Loucy (cell line): ENCODE measurements at regions not wholly inside any gene's neighbourhood (a gene's known extent, or its start where the extent isn't known, plus 50 kb on each side); places are given as distances from the start of the nearest gene placed in this dataset.

Source experiments
- H2AFZ ChIP-seq: fragments of 200-600 bp; sonication (generic); 2 replicates; pipeline ENCODE4 v1.6.0; 2016; ENCODE audit warnings: antibody characterized with exemption, mild to moderate bottlenecking, low read length, moderate library complexity
- H3F3A ChIP-seq: fragments of 200-600 bp; 2 replicates; pipeline ENCODE4 v1.6.0; 2016; ENCODE audit warnings: antibody characterized with exemption, low read depth, mild to moderate bottlenecking
- H3K27me3 ChIP-seq: fragments of 200-600 bp; sonication (generic); 2 replicates; pipeline ENCODE4 v1.6.1; 2014; ENCODE audit warnings: low read length, mild to moderate bottlenecking; ENCODE audit not compliant: insufficient read depth, poor library complexity, severe bottlenecking
- H3K36me3 ChIP-seq: fragments of 200-600 bp; sonication (generic); 2 replicates; pipeline ENCODE4 v1.6.1; 2016; ENCODE audit warnings: low read length; ENCODE audit not compliant: insufficient read depth
- H3K4me1 ChIP-seq: fragments of 200-600 bp; sonication (generic); 2 replicates; pipeline ENCODE4 v1.5.1; 2014; ENCODE audit warnings: low read length, mild to moderate bottlenecking; ENCODE audit not compliant: insufficient read depth, poor library complexity, severe bottlenecking
- H3K4me2 ChIP-seq: fragments of 200-600 bp; sonication (generic); 2 replicates; pipeline ENCODE4 v1.6.0; 2014; ENCODE audit warnings: antibody characterized with exemption, low read length, low read depth, mild to moderate bottlenecking; ENCODE audit not compliant: poor library complexity, severe bottlenecking
- H3K4me3 ChIP-seq: fragments of 200-600 bp; sonication (generic); 2 replicates; pipeline ENCODE4 v1.5.1; 2014; ENCODE audit warnings: low read length, mild to moderate bottlenecking, mixed read lengths; ENCODE audit not compliant: poor library complexity, severe bottlenecking
- H3K79me2 ChIP-seq: fragments of 200-600 bp; sonication (generic); 2 replicates; pipeline ENCODE4 v1.6.1; 2014; ENCODE audit warnings: low read length; ENCODE audit not compliant: insufficient read depth
- H3K9ac ChIP-seq: fragments of 200-600 bp; sonication (generic); 2 replicates; pipeline ENCODE4 v1.6.0; 2014; ENCODE audit warnings: mild to moderate bottlenecking, low read depth, low read length, moderate library complexity; ENCODE audit not compliant: poor library complexity, severe bottlenecking
- H3K9me2 ChIP-seq: fragments of 200-600 bp; sonication (generic); replicated peaks from 2 replicates; pipeline ENCODE4 v1.6.1; 2016; ENCODE audit warnings: low read depth, low read length, mixed read lengths
- H3K9me3 ChIP-seq: fragments of 200-600 bp; sonication (generic); 2 replicates; pipeline ENCODE4 v1.6.1; 2014; ENCODE audit warnings: mild to moderate bottlenecking, antibody characterized with exemption, low read length, low read depth; ENCODE audit not compliant: insufficient read depth
- H4K20me1 ChIP-seq: fragments of 200-600 bp; sonication (generic); 2 replicates; pipeline ENCODE4 v1.6.0; 2014; ENCODE audit warnings: antibody characterized with exemption, low read length, mild to moderate bottlenecking; ENCODE audit not compliant: insufficient read depth, poor library complexity, severe bottlenecking
- EZH2phosphoT487 ChIP-seq: fragments of 200-600 bp; IDR thresholded peaks from 2 replicates; pipeline ENCODE4 v1.6.1; 2018; ENCODE audit warnings: antibody characterized with exemption, mild to moderate bottlenecking, moderate library complexity, borderline replicate concordance
- TF ChIP-seq, protein P1 (sequence below): fragments of 200-600 bp; sonication (generic); conservative IDR thresholded peaks from 2 replicates; pipeline ENCODE4 v1.5.1; 2014; ENCODE audit warnings: mild to moderate bottlenecking, antibody characterized with exemption, low read length

DNA sequence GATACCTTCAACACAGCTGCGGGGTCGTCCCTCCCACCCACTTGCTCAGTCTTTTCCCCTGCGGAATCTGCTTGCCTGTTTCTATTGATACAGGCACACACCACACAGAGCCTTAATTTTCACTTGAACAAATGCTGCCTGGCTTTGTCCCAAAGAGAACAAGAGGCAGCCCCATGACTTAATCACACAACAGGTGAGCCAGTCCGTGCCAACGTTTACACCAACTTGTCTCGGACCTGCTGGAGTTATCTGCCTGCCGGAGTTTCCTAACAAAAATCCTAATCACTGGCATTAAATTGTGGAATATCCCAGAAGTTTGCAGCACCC, 186.8 kb upstream of the RREB1 start:
- no peaks in the 10 kb centered on the region for H3K79me2 ChIP-seq
- no peak overlapping the region for H3K4me2 ChIP-seq
- no peak overlapping the region for H3K9ac ChIP-seq
- no peaks in the 10 kb centered on the region for H3K27me3 ChIP-seq
- H3K36me3 ChIP-seq, result no peaks in the 10 kb centered on the region
- H4K20me1 ChIP-seq, result no peaks in the 10 kb centered on the region
- no peak overlapping the region for H2AFZ ChIP-seq
- H3K9me2 ChIP-seq, result no peaks in the 10 kb centered on the region
- H3K4me1 ChIP-seq, result no peaks in the 10 kb centered on the region
- no peak for TF ChIP-seq EZH2phosphoT487
- TF ChIP-seq, protein P1, sequence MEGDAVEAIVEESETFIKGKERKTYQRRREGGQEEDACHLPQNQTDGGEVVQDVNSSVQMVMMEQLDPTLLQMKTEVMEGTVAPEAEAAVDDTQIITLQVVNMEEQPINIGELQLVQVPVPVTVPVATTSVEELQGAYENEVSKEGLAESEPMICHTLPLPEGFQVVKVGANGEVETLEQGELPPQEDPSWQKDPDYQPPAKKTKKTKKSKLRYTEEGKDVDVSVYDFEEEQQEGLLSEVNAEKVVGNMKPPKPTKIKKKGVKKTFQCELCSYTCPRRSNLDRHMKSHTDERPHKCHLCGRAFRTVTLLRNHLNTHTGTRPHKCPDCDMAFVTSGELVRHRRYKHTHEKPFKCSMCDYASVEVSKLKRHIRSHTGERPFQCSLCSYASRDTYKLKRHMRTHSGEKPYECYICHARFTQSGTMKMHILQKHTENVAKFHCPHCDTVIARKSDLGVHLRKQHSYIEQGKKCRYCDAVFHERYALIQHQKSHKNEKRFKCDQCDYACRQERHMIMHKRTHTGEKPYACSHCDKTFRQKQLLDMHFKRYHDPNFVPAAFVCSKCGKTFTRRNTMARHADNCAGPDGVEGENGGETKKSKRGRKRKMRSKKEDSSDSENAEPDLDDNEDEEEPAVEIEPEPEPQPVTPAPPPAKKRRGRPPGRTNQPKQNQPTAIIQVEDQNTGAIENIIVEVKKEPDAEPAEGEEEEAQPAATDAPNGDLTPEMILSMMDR, result no peak
- H3F3A ChIP-seq, result no peaks in the 10 kb centered on the region
- no peaks in the 10 kb centered on the region for H3K9me3 ChIP-seq
- no peak overlapping the region for H3K4me3 ChIP-seq

DNA sequence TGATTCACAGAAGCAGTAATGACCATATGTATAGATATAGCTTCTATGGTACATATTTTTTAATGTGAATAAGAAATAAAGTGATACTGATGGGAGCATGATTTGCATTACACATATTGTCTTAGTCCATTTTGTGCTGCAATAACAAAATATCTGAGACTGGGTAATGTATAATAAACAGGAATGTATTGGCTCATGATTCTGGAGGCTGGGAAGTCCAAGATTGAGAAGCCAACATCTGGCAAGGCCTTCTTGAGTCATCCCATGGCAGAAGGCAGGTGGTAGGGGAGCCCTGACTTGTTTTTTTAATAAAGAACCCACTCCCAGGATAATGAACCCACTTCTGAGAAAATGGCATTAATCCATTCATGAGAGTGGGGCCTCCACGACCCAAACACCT, 185.6 kb upstream of the RREB1 start:
- Histone ChIP-seq H4K20me1 (no peaks in the 10 kb centered on the region), H3K9me3 (no peaks in the 10 kb centered on the region), H3K27me3 (no peaks in the 10 kb centered on the region), H2AFZ (no peak overlapping the region), H3K9ac (no peak overlapping the region), H3K79me2 (no peaks in the 10 kb centered on the region), H3K4me3 (no peak overlapping the region), H3K4me1 (no peaks in the 10 kb centered on the region), H3K4me2 (no peak overlapping the region), H3K9me2 (no peaks in the 10 kb centered on the region), H3F3A (no peaks in the 10 kb centered on the region), H3K36me3 (no peaks in the 10 kb centered on the region)
- TF ChIP-seq, protein P1, result no peak
- TF ChIP-seq EZH2phosphoT487, result no peak

- Histone ChIP-seq H3K36me3 (no peaks in the 10 kb centered on the region), H3K9me2 (no peaks in the 10 kb centered on the region), H3K4me2 (no peak overlapping the region)
Observed at GRCh38 chr6:6923605-6924004, 184.2 kb upstream of the RREB1 start.

More at GRCh38 chr6:6923605-6924004, 184.2 kb upstream of the RREB1 start:
- no peaks in the 10 kb centered on the region for H3K9me3 ChIP-seq
- no peak overlapping the region for H3K4me3 ChIP-seq
- TF ChIP-seq, protein P1, result no peak
- TF ChIP-seq EZH2phosphoT487, result no peak
- H2AFZ ChIP-seq, result no peak overlapping the region
- no peak overlapping the region for H3K9ac ChIP-seq
- H4K20me1 ChIP-seq, result no peaks in the 10 kb centered on the region
- no peaks in the 10 kb centered on the region for H3K27me3 ChIP-seq
- no peaks in the 10 kb centered on the region for H3K79me2 ChIP-seq
- no peaks in the 10 kb centered on the region for H3F3A ChIP-seq
- H3K4me1 ChIP-seq, result no peaks in the 10 kb centered on the region
